ENCODE measurements at regions not wholly inside any gene's neighbourhood (a gene's known extent, or its start where the extent isn't known, plus 50 kb on each side); places are given as distances from the start of the nearest gene placed in this dataset.

DNA sequence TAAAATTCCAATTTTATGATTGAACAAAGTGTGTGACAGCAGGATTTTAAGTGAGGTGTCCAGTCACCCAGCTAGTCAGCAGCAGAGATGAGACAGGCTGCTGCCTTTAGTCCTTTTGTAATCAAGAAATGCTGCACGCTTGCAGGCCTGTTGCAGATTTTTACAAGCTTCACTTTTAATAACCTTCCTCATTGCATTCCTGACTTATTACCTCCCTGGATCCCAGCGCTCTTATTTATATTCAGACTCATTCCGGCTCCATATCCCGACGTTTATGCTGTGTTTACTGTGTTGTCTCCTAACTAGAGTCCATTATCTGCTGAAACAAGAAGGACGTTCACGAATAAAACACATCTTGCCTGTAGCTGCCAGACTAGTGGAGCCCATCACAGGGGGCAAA, 442.5 kb upstream of the KLHL29 start:
- TF ChIP-seq POLR2AphosphoS5 (IDR thresholded peaks at IDR 0.05; ENCODE audit: borderline replicate concordance, low read depth, low read length) (no peak), EZH2 (IDR thresholded peaks at IDR 0.05) (no peak), FOXP2 (optimal IDR thresholded peaks at IDR 0.05; ENCODE audit: control extremely low read depth, extremely low read length, insufficient read depth) (no peak)

All from SK-N-MC (cell line).